K562 (cell line): ENCODE measurements at regions not wholly inside any gene's neighbourhood (a gene's known extent, or its start where the extent isn't known, plus 50 kb on each side); places are given as distances from the start of the nearest gene placed in this dataset.

Experiments used
- BCOR ChIP-seq: fragments of 450-650 bp; IDR thresholded peaks from 2 replicates; pipeline ENCODE4 v1.6.1; 2016
- CBFA2T3 ChIP-seq: fragments of 450-650 bp; IDR thresholded peaks from 2 replicates; pipeline ENCODE4 v1.6.1; 2017
- CREM ChIP-seq: IDR thresholded peaks from 2 replicates; pipeline ENCODE4 v1.6.1; 2014; ENCODE audit warnings: antibody characterized with exemption, low read depth
- ETV1 ChIP-seq: fragments of 450-650 bp; conservative IDR thresholded peaks from 2 replicates; pipeline ENCODE4 v1.6.1; 2016; ENCODE audit warnings: missing genetic modification characterization, control low read depth, low read depth, missing compliant biosample characterization
- MCM3 ChIP-seq: fragments of 450-650 bp; IDR thresholded peaks from 2 replicates; pipeline ENCODE4 v1.6.1; 2016
- NCOR1 ChIP-seq: fragments of 450-650 bp; IDR thresholded peaks from 2 replicates; pipeline ENCODE4 v1.6.1; 2016; ENCODE audit warnings: mild to moderate bottlenecking, moderate library complexity
- RAD21 ChIP-seq, 2 experiments: fragments of 250-450 bp in 1 of 2; fragments of 450-650 bp in 1 of 2; sonication (Bioruptor Pico) in 1 of 2; formaldehyde crosslinking in 1 of 2; IDR thresholded peaks in 1 of 2; conservative IDR thresholded peaks in 1 of 2; 2 replicates each; pipeline versions ENCODE4 v1.4.0 to v1.8.0; 2020 to 2022; ENCODE audit warnings: mild to moderate bottlenecking in 2 of 2, moderate library complexity in 1 of 2
- ZBTB8A ChIP-seq: fragments of 450-650 bp; IDR thresholded peaks from 2 replicates; pipeline ENCODE4 v1.6.1; 2018; ENCODE audit warnings: mild to moderate bottlenecking, moderate library complexity; ENCODE audit not compliant: partially characterized antibody
- ZNF785 ChIP-seq: fragments of 250-450 bp; sonication (Bioruptor Pico); IDR thresholded peaks from 2 replicates; pipeline ENCODE4 v1.4.0; 2020; ENCODE audit warnings: mild to moderate bottlenecking
- TF ChIP-seq, protein P1 (sequence below): fragments of 200-600 bp; sonication (generic); IDR thresholded peaks from one replicate; pipeline ENCODE4 v1.6.1; 2012; ENCODE audit warnings: mild to moderate bottlenecking, low read depth, low read length, inconsistent platforms
- TF ChIP-seq, protein P2 (sequence below): fragments of 250-450 bp; sonication (Bioruptor Pico); IDR thresholded peaks from 2 replicates; pipeline ENCODE4 v1.4.0; 2020

DNA sequence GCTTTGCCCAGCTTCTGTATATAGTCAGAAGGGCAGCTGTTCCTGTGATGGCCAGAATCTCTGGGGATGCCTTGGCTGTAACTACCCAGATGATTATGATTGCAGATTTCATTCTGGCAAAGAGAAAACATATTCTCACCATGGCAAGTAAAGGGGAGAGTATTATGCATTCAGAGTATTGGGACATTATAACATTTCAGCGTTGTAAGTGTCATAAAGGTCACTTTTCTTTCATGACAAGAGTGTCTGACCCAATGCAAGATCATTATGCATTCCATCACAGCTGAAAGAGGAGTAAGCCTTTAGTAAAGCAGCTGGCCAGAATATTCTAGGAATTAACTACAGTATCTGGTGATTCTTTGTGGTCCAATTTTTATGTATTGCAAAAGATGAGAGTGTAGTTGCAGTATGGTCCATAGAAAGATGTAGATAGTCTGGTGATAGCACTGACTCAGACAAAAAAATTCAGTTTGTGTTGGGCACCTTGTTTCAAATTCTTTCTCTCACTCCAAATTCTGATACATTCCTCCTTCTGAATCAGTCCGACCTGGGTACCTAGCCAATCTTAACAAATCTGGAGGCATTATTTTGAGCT is 2366.3 kb downstream of the PCDH7 start (continued):
- TF ChIP-seq, protein P1, sequence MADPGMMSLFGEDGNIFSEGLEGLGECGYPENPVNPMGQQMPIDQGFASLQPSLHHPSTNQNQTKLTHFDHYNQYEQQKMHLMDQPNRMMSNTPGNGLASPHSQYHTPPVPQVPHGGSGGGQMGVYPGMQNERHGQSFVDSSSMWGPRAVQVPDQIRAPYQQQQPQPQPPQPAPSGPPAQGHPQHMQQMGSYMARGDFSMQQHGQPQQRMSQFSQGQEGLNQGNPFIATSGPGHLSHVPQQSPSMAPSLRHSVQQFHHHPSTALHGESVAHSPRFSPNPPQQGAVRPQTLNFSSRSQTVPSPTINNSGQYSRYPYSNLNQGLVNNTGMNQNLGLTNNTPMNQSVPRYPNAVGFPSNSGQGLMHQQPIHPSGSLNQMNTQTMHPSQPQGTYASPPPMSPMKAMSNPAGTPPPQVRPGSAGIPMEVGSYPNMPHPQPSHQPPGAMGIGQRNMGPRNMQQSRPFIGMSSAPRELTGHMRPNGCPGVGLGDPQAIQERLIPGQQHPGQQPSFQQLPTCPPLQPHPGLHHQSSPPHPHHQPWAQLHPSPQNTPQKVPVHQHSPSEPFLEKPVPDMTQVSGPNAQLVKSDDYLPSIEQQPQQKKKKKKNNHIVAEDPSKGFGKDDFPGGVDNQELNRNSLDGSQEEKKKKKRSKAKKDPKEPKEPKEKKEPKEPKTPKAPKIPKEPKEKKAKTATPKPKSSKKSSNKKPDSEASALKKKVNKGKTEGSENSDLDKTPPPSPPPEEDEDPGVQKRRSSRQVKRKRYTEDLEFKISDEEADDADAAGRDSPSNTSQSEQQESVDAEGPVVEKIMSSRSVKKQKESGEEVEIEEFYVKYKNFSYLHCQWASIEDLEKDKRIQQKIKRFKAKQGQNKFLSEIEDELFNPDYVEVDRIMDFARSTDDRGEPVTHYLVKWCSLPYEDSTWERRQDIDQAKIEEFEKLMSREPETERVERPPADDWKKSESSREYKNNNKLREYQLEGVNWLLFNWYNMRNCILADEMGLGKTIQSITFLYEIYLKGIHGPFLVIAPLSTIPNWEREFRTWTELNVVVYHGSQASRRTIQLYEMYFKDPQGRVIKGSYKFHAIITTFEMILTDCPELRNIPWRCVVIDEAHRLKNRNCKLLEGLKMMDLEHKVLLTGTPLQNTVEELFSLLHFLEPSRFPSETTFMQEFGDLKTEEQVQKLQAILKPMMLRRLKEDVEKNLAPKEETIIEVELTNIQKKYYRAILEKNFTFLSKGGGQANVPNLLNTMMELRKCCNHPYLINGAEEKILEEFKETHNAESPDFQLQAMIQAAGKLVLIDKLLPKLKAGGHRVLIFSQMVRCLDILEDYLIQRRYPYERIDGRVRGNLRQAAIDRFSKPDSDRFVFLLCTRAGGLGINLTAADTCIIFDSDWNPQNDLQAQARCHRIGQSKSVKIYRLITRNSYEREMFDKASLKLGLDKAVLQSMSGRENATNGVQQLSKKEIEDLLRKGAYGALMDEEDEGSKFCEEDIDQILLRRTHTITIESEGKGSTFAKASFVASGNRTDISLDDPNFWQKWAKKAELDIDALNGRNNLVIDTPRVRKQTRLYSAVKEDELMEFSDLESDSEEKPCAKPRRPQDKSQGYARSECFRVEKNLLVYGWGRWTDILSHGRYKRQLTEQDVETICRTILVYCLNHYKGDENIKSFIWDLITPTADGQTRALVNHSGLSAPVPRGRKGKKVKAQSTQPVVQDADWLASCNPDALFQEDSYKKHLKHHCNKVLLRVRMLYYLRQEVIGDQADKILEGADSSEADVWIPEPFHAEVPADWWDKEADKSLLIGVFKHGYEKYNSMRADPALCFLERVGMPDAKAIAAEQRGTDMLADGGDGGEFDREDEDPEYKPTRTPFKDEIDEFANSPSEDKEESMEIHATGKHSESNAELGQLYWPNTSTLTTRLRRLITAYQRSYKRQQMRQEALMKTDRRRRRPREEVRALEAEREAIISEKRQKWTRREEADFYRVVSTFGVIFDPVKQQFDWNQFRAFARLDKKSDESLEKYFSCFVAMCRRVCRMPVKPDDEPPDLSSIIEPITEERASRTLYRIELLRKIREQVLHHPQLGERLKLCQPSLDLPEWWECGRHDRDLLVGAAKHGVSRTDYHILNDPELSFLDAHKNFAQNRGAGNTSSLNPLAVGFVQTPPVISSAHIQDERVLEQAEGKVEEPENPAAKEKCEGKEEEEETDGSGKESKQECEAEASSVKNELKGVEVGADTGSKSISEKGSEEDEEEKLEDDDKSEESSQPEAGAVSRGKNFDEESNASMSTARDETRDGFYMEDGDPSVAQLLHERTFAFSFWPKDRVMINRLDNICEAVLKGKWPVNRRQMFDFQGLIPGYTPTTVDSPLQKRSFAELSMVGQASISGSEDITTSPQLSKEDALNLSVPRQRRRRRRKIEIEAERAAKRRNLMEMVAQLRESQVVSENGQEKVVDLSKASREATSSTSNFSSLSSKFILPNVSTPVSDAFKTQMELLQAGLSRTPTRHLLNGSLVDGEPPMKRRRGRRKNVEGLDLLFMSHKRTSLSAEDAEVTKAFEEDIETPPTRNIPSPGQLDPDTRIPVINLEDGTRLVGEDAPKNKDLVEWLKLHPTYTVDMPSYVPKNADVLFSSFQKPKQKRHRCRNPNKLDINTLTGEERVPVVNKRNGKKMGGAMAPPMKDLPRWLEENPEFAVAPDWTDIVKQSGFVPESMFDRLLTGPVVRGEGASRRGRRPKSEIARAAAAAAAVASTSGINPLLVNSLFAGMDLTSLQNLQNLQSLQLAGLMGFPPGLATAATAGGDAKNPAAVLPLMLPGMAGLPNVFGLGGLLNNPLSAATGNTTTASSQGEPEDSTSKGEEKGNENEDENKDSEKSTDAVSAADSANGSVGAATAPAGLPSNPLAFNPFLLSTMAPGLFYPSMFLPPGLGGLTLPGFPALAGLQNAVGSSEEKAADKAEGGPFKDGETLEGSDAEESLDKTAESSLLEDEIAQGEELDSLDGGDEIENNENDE, result no peak
- TF ChIP-seq ZBTB8A (no peak), MCM3 (no peak), CBFA2T3 (no peak), CREM (no peak), RAD21 (CRISPR knock-in tag; conservative IDR thresholded peaks at IDR 0.05 in 1 of 2, IDR thresholded peaks at IDR 0.05 in 1 of 2) (no peak), BCOR (no peak), NCOR1 (no peak), ETV1 (tag) (no peak), ZNF785 (CRISPR knock-in tag) (no peak)
- TF ChIP-seq, protein P2, sequence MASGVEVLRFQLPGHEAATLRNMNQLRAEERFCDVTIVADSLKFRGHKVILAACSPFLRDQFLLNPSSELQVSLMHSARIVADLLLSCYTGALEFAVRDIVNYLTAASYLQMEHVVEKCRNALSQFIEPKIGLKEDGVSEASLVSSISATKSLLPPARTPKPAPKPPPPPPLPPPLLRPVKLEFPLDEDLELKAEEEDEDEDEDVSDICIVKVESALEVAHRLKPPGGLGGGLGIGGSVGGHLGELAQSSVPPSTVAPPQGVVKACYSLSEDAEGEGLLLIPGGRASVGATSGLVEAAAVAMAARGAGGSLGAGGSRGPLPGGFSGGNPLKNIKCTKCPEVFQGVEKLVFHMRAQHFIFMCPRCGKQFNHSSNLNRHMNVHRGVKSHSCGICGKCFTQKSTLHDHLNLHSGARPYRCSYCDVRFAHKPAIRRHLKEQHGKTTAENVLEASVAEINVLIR (CRISPR knock-in tag), result no peak
